ENCODE measurements at regions not wholly inside any gene's neighbourhood (a gene's known extent, or its start where the extent isn't known, plus 50 kb on each side); places are given as distances from the start of the nearest gene placed in this dataset.

- DNase-seq (ENCODE audit: low read depth in 2 of 2), result no peak
Measured at GRCh38 chr13:34750078-34750931, 191.8 kb upstream of the NBEA start.

- no peak for DNase-seq (ENCODE audit: low read depth in 2 of 2)
Measured at GRCh38 chr13:34751044-34751443, 191.0 kb upstream of the NBEA start.

GRCh38 chr13:34751492-34751891, 190.6 kb upstream of the NBEA start:
- DNase-seq (ENCODE audit: low read depth in 2 of 2), result no peak

GRCh38 chr13:34752283-34752960, 189.6 kb upstream of the NBEA start:
- DNase-seq (ENCODE audit: low read depth in 2 of 2), result no peak

- DNase-seq (ENCODE audit: low read depth in 2 of 2), result no peak
Measured at GRCh38 chr13:34756136-34756535, 185.9 kb upstream of the NBEA start.

- no peak for DNase-seq (ENCODE audit: low read depth in 2 of 2)
Measured at GRCh38 chr13:34756572-34756971, 185.5 kb upstream of the NBEA start.

- no peak for DNase-seq (ENCODE audit: low read depth in 2 of 2)
Measured at GRCh38 chr13:34757441-34757840, 184.6 kb upstream of the NBEA start.

GRCh38 chr13:34758628-34759027, 183.4 kb upstream of the NBEA start:
- no peak for DNase-seq (ENCODE audit: low read depth in 2 of 2)

DNA sequence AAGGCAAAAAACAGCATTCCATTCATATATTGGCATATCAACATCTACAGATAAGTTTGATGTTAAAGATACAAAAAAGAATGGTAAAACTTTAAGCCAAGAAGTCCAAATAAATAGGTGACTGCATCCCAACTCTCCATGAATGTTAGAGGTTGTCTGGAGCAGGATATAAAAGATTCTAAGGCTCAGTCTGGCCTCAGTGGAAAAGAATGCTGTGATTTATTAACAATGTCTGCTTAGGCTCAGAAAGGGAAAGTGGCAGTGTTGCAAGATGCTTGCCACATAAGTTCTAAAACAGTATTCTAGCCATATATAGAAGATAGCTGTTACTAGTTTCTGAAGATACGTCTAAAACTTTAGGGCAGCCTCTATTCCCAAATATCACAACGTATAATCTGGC, 179.8 kb upstream of the NBEA start:
- DNase-seq (ENCODE audit: low read depth in 2 of 2), result no peak

DNA sequence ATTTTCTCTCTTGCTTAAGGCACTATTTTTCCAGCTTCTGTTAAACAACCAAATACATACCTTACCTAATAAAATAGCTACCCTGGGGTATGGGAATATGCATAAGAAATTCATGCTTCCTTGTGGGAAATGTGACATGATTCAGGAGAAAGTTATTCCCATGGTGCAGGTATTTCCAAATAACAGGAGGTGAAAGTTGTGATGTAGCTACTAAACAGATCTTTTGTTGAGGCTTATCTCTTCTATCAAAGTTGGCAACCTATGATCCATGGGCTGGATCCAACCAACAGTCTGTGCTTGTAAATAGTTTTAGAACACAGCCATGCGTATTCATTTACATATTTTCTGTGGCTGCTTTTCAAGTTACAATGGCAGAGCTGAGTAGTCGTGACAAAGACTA, 177.8 kb upstream of the NBEA start:
- DNase-seq (ENCODE audit: low read depth in 2 of 2), result no peak

- no peak for DNase-seq (ENCODE audit: low read depth in 2 of 2)
Measured at GRCh38 chr13:34765446-34766180, 176.5 kb upstream of the NBEA start.

- DNase-seq (ENCODE audit: low read depth in 2 of 2), result no peak
Measured at GRCh38 chr13:34767778-34768177, 174.3 kb upstream of the NBEA start.

GRCh38 chr13:34772206-34772605, 169.9 kb upstream of the NBEA start:
- no peak for DNase-seq (ENCODE audit: low read depth in 2 of 2)

DNA sequence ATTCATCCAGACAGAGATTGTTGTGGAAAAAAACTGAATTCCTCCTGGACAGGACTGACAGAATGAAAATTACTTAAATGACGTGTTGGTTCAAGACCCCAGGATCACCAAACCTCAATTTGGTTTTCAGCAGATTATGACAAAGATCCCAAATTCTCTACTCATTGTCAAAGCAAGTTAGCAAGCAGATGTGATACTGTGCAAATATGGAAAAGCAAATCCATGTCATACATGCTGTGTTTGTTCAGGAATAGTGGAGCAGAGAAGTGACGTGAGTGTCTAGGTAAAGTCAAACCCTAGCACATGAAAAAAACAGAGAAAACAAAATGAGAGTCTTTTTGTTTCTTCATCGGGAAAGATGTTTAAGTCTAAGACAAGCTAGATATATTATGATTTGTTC, 169.2 kb upstream of the NBEA start:
- no peak for DNase-seq (ENCODE audit: low read depth in 2 of 2)

DNA sequence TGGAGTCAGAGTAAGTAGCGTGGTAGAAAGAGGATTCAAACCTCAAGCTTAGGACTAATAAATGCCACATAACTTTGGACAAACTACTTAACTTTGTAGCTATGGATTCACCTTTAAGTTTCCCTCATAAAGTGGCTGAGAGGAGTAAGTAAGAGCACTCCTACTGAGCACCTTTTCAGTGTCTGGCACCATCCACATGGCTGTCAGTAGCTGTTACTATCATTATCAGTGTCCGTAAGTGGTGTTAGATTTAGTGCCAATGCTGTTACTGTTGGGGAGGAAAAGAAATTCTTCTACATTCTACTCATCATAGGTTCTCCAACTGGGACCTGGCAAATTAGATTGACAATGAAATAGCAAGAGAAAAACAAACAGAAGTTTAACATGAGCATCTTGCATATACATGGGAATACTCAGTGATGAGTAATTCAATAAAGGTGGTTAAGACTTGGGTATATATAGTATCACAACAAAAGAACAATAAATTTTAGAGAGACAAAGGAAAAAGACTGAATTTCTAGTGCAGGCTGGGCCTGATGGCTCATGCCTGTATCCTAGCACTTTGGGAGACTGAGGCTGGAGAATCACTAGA, 165.6 kb upstream of the NBEA start:
- no peak for DNase-seq (ENCODE audit: low read depth in 2 of 2)

DNA sequence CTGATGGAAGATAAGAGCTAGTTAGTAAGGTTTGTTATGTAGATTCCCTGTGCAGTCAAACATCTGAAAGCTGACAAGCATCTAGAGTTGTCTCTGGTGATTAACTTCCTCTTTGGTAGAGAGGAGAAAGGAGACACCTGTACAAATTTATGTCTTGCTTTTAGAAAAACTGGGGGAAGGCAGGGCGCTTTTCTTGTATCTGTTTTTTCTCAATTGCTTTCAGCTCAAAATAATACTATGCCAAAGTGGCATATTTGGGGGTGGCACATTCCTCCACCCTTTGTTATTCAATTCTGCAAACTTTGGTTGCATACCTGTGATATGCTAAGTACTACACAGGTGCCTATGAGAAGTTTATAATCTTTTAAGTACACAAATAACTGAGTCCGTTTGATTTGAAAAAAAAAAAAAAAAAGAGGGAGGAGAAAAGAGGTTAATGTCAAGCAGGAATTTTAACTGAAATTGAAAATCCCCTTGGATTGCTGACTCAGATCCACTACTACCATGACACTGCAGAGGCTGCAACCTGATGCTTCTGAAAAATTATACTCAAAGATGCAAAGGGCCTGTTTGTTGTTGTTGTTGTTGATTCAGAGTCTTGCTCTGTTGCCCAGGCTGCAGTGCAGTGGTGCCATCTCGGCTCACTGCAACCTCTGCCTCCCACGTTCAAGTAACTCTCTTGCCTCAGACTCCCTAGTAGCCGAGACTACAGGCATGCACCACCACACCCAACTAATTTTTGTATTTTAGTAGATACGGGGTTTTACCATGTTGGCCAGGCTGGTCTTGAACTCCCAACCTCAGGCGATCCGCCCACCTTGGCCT, 164.8 kb upstream of the NBEA start:
- no peak for DNase-seq (ENCODE audit: low read depth in 2 of 2)

- DNase-seq (ENCODE audit: low read depth in 2 of 2), result no peak
Measured at GRCh38 chr13:34777914-34778303, 164.2 kb upstream of the NBEA start.

GRCh38 chr13:34779171-34779570, 162.9 kb upstream of the NBEA start:
- DNase-seq (ENCODE audit: low read depth in 2 of 2), result no peak

DNA sequence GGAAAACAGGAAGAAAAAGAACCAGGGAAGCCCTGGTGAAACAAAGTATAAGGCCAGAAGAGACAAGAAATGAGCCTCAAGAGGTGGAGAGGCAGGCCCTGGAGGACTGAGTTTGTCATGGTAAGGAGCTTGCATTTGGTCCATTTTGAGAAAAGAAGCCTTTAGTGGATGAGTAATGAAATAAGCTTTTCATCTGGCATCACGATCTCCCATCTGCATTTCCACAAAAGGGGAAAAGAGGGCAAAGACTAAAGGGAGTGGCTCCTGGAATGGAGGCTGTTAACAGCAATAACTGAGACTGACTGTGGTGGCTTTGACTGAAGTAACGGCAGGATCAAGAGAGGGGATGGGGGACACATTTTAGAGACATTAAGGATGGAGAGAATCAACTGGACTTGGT, 148.8 kb upstream of the NBEA start:
- no peak for DNase-seq (ENCODE audit: low read depth in 2 of 2)

GRCh38 chr13:34803756-34804155, 138.3 kb upstream of the NBEA start:
- DNase-seq (ENCODE audit: low read depth in 2 of 2), result no peak

DNA sequence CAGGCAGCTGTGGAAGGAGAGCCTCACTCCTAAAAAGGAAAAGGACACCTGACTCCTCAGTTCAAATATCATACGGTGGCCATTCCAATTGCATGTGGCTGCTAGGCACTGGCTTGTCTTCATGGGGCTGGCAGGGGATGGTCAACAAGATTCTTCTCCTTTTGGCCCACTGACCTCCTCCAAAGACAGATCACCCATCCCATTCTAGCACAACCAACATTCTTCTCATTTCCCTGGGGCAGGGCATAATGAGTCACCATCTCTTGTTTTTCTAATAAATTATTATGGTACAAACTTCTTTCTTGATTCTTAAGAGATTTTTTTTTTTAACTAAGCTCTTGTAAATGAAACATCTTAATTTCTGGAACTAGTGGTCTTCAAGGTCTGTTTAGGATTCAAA, 136.7 kb upstream of the NBEA start:
- DNase-seq (ENCODE audit: low read depth in 2 of 2), result no peak
